Ovary (tissue), 3 donors: ENCODE measurements at regions not wholly inside any gene's neighbourhood (a gene's known extent, or its start where the extent isn't known, plus 50 kb on each side); places are given as distances from the start of the nearest gene placed in this dataset.

Experiments used
- EP300 ChIP-seq: sonication (generic); formaldehyde crosslinking; IDR thresholded peaks from one replicate; pipeline ENCODE4 v1.6.1; 2017; ENCODE audit warnings: antibody characterized with exemption
- POLR2A ChIP-seq: fragments of 450-650 bp; IDR thresholded peaks from one replicate; pipeline ENCODE4 v1.6.1; 2017; ENCODE audit warnings: antibody characterized with exemption, mild to moderate bottlenecking, moderate library complexity
- TF ChIP-seq, protein P1 (sequence below), 3 donors: fragments of 450-650 bp in 2 of 3; fragments of 200-600 bp in 1 of 3; IDR thresholded peaks; one replicate each; pipeline versions ENCODE4 v1.5.1 to v1.8.0; 2016 to 2022; ENCODE audit warnings: antibody characterized with exemption in 3 of 3, mild to moderate bottlenecking in 1 of 3
- donor health status: DM: no; HTN: no; CAD: no.

DNA sequence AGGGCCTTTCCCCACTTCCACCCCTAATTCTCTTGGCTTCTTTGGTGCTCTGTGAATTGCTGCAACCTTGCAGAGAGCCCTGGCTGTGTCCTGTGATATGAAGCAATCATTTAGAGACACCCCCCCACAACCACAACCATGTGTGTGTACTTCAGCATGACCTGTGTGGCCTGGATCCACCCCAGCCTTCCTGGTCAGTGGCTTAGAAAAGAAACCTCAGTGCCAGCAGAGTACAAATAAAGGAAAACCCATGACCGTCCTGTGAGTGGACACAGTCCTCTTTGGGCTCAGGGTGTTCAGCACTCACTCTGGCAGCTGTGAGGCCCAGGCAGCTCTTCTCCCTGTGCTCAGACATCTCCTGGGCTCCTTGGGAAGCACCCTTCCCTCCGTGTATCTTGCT lies 206.6 kb upstream of the DIO3 start:
- TF ChIP-seq, protein P1, sequence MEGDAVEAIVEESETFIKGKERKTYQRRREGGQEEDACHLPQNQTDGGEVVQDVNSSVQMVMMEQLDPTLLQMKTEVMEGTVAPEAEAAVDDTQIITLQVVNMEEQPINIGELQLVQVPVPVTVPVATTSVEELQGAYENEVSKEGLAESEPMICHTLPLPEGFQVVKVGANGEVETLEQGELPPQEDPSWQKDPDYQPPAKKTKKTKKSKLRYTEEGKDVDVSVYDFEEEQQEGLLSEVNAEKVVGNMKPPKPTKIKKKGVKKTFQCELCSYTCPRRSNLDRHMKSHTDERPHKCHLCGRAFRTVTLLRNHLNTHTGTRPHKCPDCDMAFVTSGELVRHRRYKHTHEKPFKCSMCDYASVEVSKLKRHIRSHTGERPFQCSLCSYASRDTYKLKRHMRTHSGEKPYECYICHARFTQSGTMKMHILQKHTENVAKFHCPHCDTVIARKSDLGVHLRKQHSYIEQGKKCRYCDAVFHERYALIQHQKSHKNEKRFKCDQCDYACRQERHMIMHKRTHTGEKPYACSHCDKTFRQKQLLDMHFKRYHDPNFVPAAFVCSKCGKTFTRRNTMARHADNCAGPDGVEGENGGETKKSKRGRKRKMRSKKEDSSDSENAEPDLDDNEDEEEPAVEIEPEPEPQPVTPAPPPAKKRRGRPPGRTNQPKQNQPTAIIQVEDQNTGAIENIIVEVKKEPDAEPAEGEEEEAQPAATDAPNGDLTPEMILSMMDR (IDR thresholded peaks at IDR 0.05), result no peak
- no peak for TF ChIP-seq POLR2A
- no peak for TF ChIP-seq EP300
